ACC112 (cell line): ENCODE measurements at regions not wholly inside any gene's neighbourhood (a gene's known extent, or its start where the extent isn't known, plus 50 kb on each side); places are given as distances from the start of the nearest gene placed in this dataset.
A peak's percentile ranks its signal among the peaks of the same experiment; 100 is the strongest.
"Not testable (repeated sequence)": the region's sequence is repeated elsewhere in the genome, so short reads cannot be mapped to it uniquely, and the experiment has no call there.

Experiments
- H2AFZ ChIP-seq: fragments of 200-600 bp; sonication (generic); one replicate; pipeline ENCODE4 v1.6.0; 2017; ENCODE audit warnings: antibody characterized with exemption, low read length; ENCODE audit not compliant: unreplicated experiment
- H3K27ac ChIP-seq: fragments of 200-600 bp; sonication (generic); 2 replicates; pipeline ENCODE4 v1.5.1; 2014; ENCODE audit warnings: low read depth, mild to moderate bottlenecking, antibody characterized with exemption, low read length, moderate library complexity
- H3K27me3 ChIP-seq: fragments of 200-600 bp; sonication (generic); 2 replicates; pipeline ENCODE4 v1.6.1; 2014; ENCODE audit warnings: mild to moderate bottlenecking, antibody characterized with exemption, low read length, moderate library complexity, mixed read lengths; ENCODE audit not compliant: insufficient read depth
- H3K36me3 ChIP-seq: fragments of 200-600 bp; sonication (generic); 2 replicates; pipeline ENCODE4 v1.6.1; 2016; ENCODE audit warnings: mild to moderate bottlenecking, antibody characterized with exemption, low read length, moderate library complexity, mixed read lengths; ENCODE audit not compliant: insufficient read depth
- H3K4me1 ChIP-seq: fragments of 200-600 bp; sonication (generic); one replicate; pipeline ENCODE4 v1.6.1; 2016; ENCODE audit warnings: low read length, mixed read lengths; ENCODE audit not compliant: insufficient read depth, unreplicated experiment, control insufficient read depth
- H3K4me3 ChIP-seq: fragments of 200-600 bp; sonication (generic); 2 replicates; pipeline ENCODE4 v1.5.1; 2014; ENCODE audit warnings: mild to moderate bottlenecking, low read depth, low read length
- H3K79me2 ChIP-seq: fragments of 200-600 bp; sonication (generic); one replicate; pipeline ENCODE4 v1.6.0; 2016; ENCODE audit warnings: low read length; ENCODE audit not compliant: control insufficient read depth, unreplicated experiment, insufficient read depth

GRCh38 chr4:125191874-125192459 is 122.8 kb upstream of the FAT4 start:
- H3K36me3 ChIP-seq, H3K27ac ChIP-seq, H2AFZ ChIP-seq, H3K27me3 ChIP-seq, H3K79me2 ChIP-seq, H3K4me3 ChIP-seq: not testable (repeated sequence)
- peaks cover 14% of the 10 kb centered on the region for H3K4me1 ChIP-seq

GRCh38 chr4:125191232-125191631 is 123.5 kb upstream of the FAT4 start:
- H3K27ac ChIP-seq = no peak overlapping the region
- no peaks in the 10 kb centered on the region for H3K79me2 ChIP-seq
- no peak overlapping the region for H2AFZ ChIP-seq

GRCh38 chr4:125187226-125188176 is 127.3 kb upstream of the FAT4 start:
- Histone ChIP-seq H3K27me3 (no peaks in the 10 kb centered on the region), H3K4me3 (no peak overlapping the region), H2AFZ (peak overlapping the region; percentile 53), H3K79me2 (no peaks in the 10 kb centered on the region), H3K27ac (peak overlapping the region; percentile 62), H3K4me1 (peaks cover 20% of the 10 kb centered on the region), H3K36me3 (no peaks in the 10 kb centered on the region)

More at GRCh38 chr4:125191232-125191631, 123.5 kb upstream of the FAT4 start:
- peaks cover 20% of the 10 kb centered on the region for H3K4me1 ChIP-seq
- no peak overlapping the region for H3K4me3 ChIP-seq
- H3K36me3 ChIP-seq = no peaks in the 10 kb centered on the region
- no peaks in the 10 kb centered on the region for H3K27me3 ChIP-seq

- Histone ChIP-seq H3K36me3 (no peaks in the 10 kb centered on the region), H3K27me3 (no peaks in the 10 kb centered on the region), H3K4me1 (peaks cover 15% of the 10 kb centered on the region), H3K4me3 (no peak overlapping the region), H3K27ac (no peak overlapping the region), H3K79me2 (no peaks in the 10 kb centered on the region), H2AFZ (no peak overlapping the region)
Observed at GRCh38 chr4:125184116-125184515, 130.6 kb upstream of the FAT4 start.

GRCh38 chr4:125181804-125182203 is 133.0 kb upstream of the FAT4 start:
- peaks cover 4% of the 10 kb centered on the region for H3K4me1 ChIP-seq
- no peak overlapping the region for H2AFZ ChIP-seq
- no peaks in the 10 kb centered on the region for H3K27me3 ChIP-seq
- no peaks in the 10 kb centered on the region for H3K79me2 ChIP-seq
- no peaks in the 10 kb centered on the region for H3K36me3 ChIP-seq
- H3K4me3 ChIP-seq = no peak overlapping the region
- no peak overlapping the region for H3K27ac ChIP-seq

GRCh38 chr4:125179727-125180126 is 135.0 kb upstream of the FAT4 start:
- Histone ChIP-seq H3K4me3 (no peak overlapping the region), H3K79me2 (no peaks in the 10 kb centered on the region), H3K36me3 (no peaks in the 10 kb centered on the region), H3K27me3 (no peaks in the 10 kb centered on the region), H3K4me1 (no peaks in the 10 kb centered on the region), H3K27ac (no peak overlapping the region), H2AFZ (no peak overlapping the region)

- Histone ChIP-seq H3K4me3 (no peak overlapping the region), H3K79me2 (no peaks in the 10 kb centered on the region), H2AFZ (no peak overlapping the region), H3K36me3 (no peaks in the 10 kb centered on the region), H3K4me1 (peaks cover 4% of the 10 kb centered on the region), H3K27me3 (no peaks in the 10 kb centered on the region), H3K27ac (no peak overlapping the region)
Observed at GRCh38 chr4:125169192-125169591, 145.6 kb upstream of the FAT4 start.

GRCh38 chr4:125168531-125168930 is 146.2 kb upstream of the FAT4 start:
- Histone ChIP-seq H3K4me1 (peaks cover 4% of the 10 kb centered on the region), H3K79me2 (no peaks in the 10 kb centered on the region)

GRCh38 chr4:125166012-125166411 is 148.7 kb upstream of the FAT4 start:
- H3K36me3 ChIP-seq, H3K79me2 ChIP-seq, H3K27ac ChIP-seq, H3K27me3 ChIP-seq, H3K4me1 ChIP-seq, H3K4me3 ChIP-seq, H2AFZ ChIP-seq: not testable (repeated sequence)

More at GRCh38 chr4:125168531-125168930, 146.2 kb upstream of the FAT4 start:
- H3K36me3 ChIP-seq = no peaks in the 10 kb centered on the region
- no peak overlapping the region for H3K27ac ChIP-seq
- H3K4me3 ChIP-seq = no peak overlapping the region
- no peaks in the 10 kb centered on the region for H3K27me3 ChIP-seq
- no peak overlapping the region for H2AFZ ChIP-seq

GRCh38 chr4:125159001-125159400 is 155.8 kb upstream of the FAT4 start:
- H3K27me3 ChIP-seq = no peaks in the 10 kb centered on the region
- H3K4me3 ChIP-seq = no peak overlapping the region
- H2AFZ ChIP-seq = no peak overlapping the region
- no peaks in the 10 kb centered on the region for H3K79me2 ChIP-seq
- H3K27ac ChIP-seq = no peak overlapping the region
- no peaks in the 10 kb centered on the region for H3K36me3 ChIP-seq
- no peaks in the 10 kb centered on the region for H3K4me1 ChIP-seq

- Histone ChIP-seq H3K27me3 (no peaks in the 10 kb centered on the region), H3K79me2 (no peaks in the 10 kb centered on the region), H3K27ac (no peak overlapping the region), H3K36me3 (no peaks in the 10 kb centered on the region), H2AFZ (no peak overlapping the region), H3K4me3 (no peak overlapping the region), H3K4me1 (no peaks in the 10 kb centered on the region)
Observed at GRCh38 chr4:125155251-125155650, 159.5 kb upstream of the FAT4 start.
